ENCODE measurements at regions not wholly inside any gene's neighbourhood (a gene's known extent, or its start where the extent isn't known, plus 50 kb on each side); places are given as distances from the start of the nearest gene placed in this dataset.

- Histone ChIP-seq H3K4me3 (replicated peaks in 1 of 3) (no peak overlapping the region), H3K9me3 (no peaks in the 10 kb centered on the region), H3K36me3 (no peaks in the 10 kb centered on the region), H3K27ac (no peak overlapping the region), H3K27me3 (no peaks in the 10 kb centered on the region), H3K4me1 (no peaks in the 10 kb centered on the region)
- 73 to 78% methylated on average over 9 of the region's 9 CpGs for WGBS, 2 donors
- no peak for DNase-seq
- intact Hi-C loops (cut with DNase I) = no loop called here
- TF ChIP-seq POLR2A (IDR thresholded peaks at IDR 0.05) = no peak
Measured at GRCh38 chr15:31458596-31459399, 132.2 kb downstream of the KLF13 start.

GRCh38 chr15:31459400-31459748, 132.7 kb downstream of the KLF13 start:
- no peak for DNase-seq
- Histone ChIP-seq H3K36me3 (no peaks in the 10 kb centered on the region), H3K4me1 (peaks cover 0 to 6% of the 10 kb centered on the region in 2 donors), H3K4me3 (replicated peaks in 1 of 3) (no peak overlapping the region), H3K9me3 (no peaks in the 10 kb centered on the region), H3K27ac (no peak overlapping the region), H3K27me3 (no peaks in the 10 kb centered on the region)
- TF ChIP-seq POLR2A (IDR thresholded peaks at IDR 0.05) (no peak), CTCF (IDR thresholded peaks at IDR 0.05) (no peak)
- 93 to 94% methylated on average over 1 of the region's 1 CpG for WGBS, 2 donors
- intact Hi-C loops (cut with DNase I) = no loop called here

GRCh38 chr15:31461375-31461774, 134.7 kb downstream of the KLF13 start:
- TF ChIP-seq CTCF (IDR thresholded peaks at IDR 0.05) (no peak), POLR2A (IDR thresholded peaks at IDR 0.05) (no peak)
- Histone ChIP-seq H3K4me1 (peaks cover 0 to 9% of the 10 kb centered on the region in 2 donors), H3K27me3 (no peaks in the 10 kb centered on the region), H3K9me3 (no peaks in the 10 kb centered on the region), H3K36me3 (no peaks in the 10 kb centered on the region), H3K4me3 (replicated peaks in 1 of 3) (no peak overlapping the region), H3K27ac (no peak overlapping the region)
- 95 to 96% methylated on average over 5 of the region's 5 CpGs for WGBS, 2 donors
- intact Hi-C loops (cut with DNase I) = no loop called here
- DNase-seq = no peak

- Histone ChIP-seq H3K36me3 (no peaks in the 10 kb centered on the region), H3K27ac (no peak overlapping the region), H3K27me3 (no peaks in the 10 kb centered on the region), H3K4me3 (replicated peaks in 1 of 3) (no peak overlapping the region), H3K9me3 (no peaks in the 10 kb centered on the region), H3K4me1 (peaks cover 0 to 9% of the 10 kb centered on the region in 2 donors)
- intact Hi-C loops (cut with DNase I) = no loop called here
- no peak for DNase-seq
- no peak for TF ChIP-seq POLR2A (IDR thresholded peaks at IDR 0.05)
- TF ChIP-seq CTCF (IDR thresholded peaks at IDR 0.05) = no peak
- WGBS, 2 donors = 83 to 97% methylated on average over 9 of the region's 9 CpGs
Measured at GRCh38 chr15:31461911-31462480, 135.4 kb downstream of the KLF13 start.

GRCh38 chr15:31463521-31464102, 137.0 kb downstream of the KLF13 start:
- TF ChIP-seq CTCF (IDR thresholded peaks at IDR 0.05) (no peak), POLR2A (IDR thresholded peaks at IDR 0.05) (no peak)
- intact Hi-C loops (cut with DNase I) = no loop called here
- Histone ChIP-seq H3K27ac (no peak overlapping the region), H3K4me3 (replicated peaks in 1 of 3) (no peak overlapping the region), H3K9me3 (no peaks in the 10 kb centered on the region), H3K27me3 (no peaks in the 10 kb centered on the region), H3K4me1 (peaks cover 0 to 9% of the 10 kb centered on the region in 2 donors), H3K36me3 (no peaks in the 10 kb centered on the region)
- DNase-seq = no peak
- WGBS, 2 donors = 80 to 82% methylated on average over 8 of the region's 8 CpGs

All from thyroid gland (tissue), 4 donors.